HCT116 (cell line): ENCODE measurements at regions not wholly inside any gene's neighbourhood (a gene's known extent, or its start where the extent isn't known, plus 50 kb on each side); places are given as distances from the start of the nearest gene placed in this dataset.

ENCODE experiments used
- ATAC-seq: fragments of 200-7000 bp; cut with Tn5 transposase; 2 replicates; pipeline ENCODE4 v1.9.1; 2020; ENCODE audit warnings: mild to moderate bottlenecking, moderate library complexity
- BruUV-seq: library from RNA; stranded (reverse); fragments of 400-500 nt; replicated peaks from 2 replicates; lab custom pipeline; 2021; lab: Mats Ljungman, UMichigan
- CTCF ChIA-PET: fragments of 300-600 bp; sonication (Branson Sonifier 250); formaldehyde crosslinking; loops from one replicate; lab custom pipeline; 2021; ENCODE audit warnings: antibody characterized with exemption; lab: Charles Lee
- POLR2A ChIA-PET: fragments of 300-600, 350-600 bp; sonication (Branson Sonifier 250); formaldehyde crosslinking; loops from one replicate; lab custom pipeline; 2021; ENCODE audit warnings: antibody characterized with exemption; lab: Charles Lee
- RAD21 ChIA-PET, 2 experiments: fragments of 300-600 bp; sonication (Branson Sonifier 250); formaldehyde crosslinking; loops; one replicate each; lab custom pipeline; 2023; ENCODE audit warnings: low total read pairs in 2 of 2; ENCODE audit not compliant: uncharacterized antibody in 2 of 2, unreplicated experiment in 2 of 2, low non-redundant PET in 1 of 2; lab: Charles Lee
- DNase-seq: peaks from one replicate; pipeline ENCODE4 v3.0.0-alpha.2; 2010; ENCODE audit warnings: low read depth, low spot score
- H2AFZ ChIP-seq: fragments of 200-600 bp; shearing (Covaris generic), sonication (generic); 2 replicates; pipeline ENCODE4 v1.6.1; 2017; ENCODE audit warnings: low read depth, mixed run types, mixed read lengths, antibody characterized with exemption, low read length; ENCODE audit not compliant: poor library complexity, severe bottlenecking
- H3K27ac ChIP-seq: 2 replicates; pipeline ENCODE4 v1.5.1; 2012; ENCODE audit warnings: low read depth, low read length
- H3K27me3 ChIP-seq: fragments of 200-600 bp; sonication (generic); 2 replicates; pipeline ENCODE4 v1.6.1; 2016; ENCODE audit warnings: mixed run types, low read length, mixed read lengths; ENCODE audit not compliant: insufficient read depth
- H3K36me3 ChIP-seq, 2 experiments: fragments of 200-500 bp in 1 of 2; fragments of 200-600 bp in 1 of 2; sonication (Bioruptor generic) in 1 of 2; sonication (generic) in 1 of 2; 2 replicates each; pipeline versions ENCODE4 v1.5.1 to v1.6.1; 2014 to 2016; ENCODE audit warnings: low read length in 2 of 2, inconsistent platforms in 1 of 2, mixed read lengths in 1 of 2, mixed run types in 1 of 2; ENCODE audit not compliant: insufficient read depth in 2 of 2, control insufficient read depth in 1 of 2
- H3K4me1 ChIP-seq, 2 experiments: fragments of 200-600 bp in 1 of 2; sonication (generic) in 1 of 2; 2 replicates each; pipeline versions ENCODE4 v1.5.1 to v1.6.1; 2012 to 2017; ENCODE audit warnings: low read length in 2 of 2, inconsistent platforms in 1 of 2, mild to moderate bottlenecking in 1 of 2, mixed read lengths in 1 of 2, mixed run types in 1 of 2, moderate library complexity in 1 of 2; ENCODE audit not compliant: insufficient read depth in 2 of 2, control insufficient read depth in 1 of 2
- H3K4me2 ChIP-seq: fragments of 200-600 bp; sonication (generic); 2 replicates; pipeline ENCODE4 v1.6.1; 2017; ENCODE audit warnings: mixed run types, low read length, mixed read lengths
- H3K4me3 ChIP-seq, 2 experiments: fragments of 200-600 bp in 1 of 2; sonication (generic) in 1 of 2; replicated peaks in 1 of 2; 2 replicates each; pipeline ENCODE4 v1.5.1; 2011 to 2016; ENCODE audit warnings: low read length in 2 of 2, control low read depth in 1 of 2, low read depth in 1 of 2, mild to moderate bottlenecking in 1 of 2, mixed read lengths in 1 of 2, mixed run types in 1 of 2
- H3K79me2 ChIP-seq: fragments of 200-600 bp; sonication (generic); 2 replicates; pipeline ENCODE4 v1.6.1; 2017; ENCODE audit warnings: mild to moderate bottlenecking, mixed run types, low read length, moderate library complexity, mixed read lengths; ENCODE audit not compliant: insufficient read depth
- H3K9ac ChIP-seq: fragments of 200-600 bp; sonication (generic); 2 replicates; pipeline ENCODE4 v1.6.1; 2016; ENCODE audit warnings: low read length, mixed read lengths
- H3K9me2 ChIP-seq: fragments of 200-600 bp; sonication (generic), shearing (Covaris generic); 2 replicates; pipeline ENCODE4 v1.6.1; 2017; ENCODE audit warnings: mixed run types, mild to moderate bottlenecking, moderate library complexity; ENCODE audit not compliant: insufficient read depth
- H3K9me3 ChIP-seq, 2 experiments: fragments of 200-500 bp in 1 of 2; fragments of 200-600 bp in 1 of 2; sonication (Bioruptor generic) in 1 of 2; sonication (generic) in 1 of 2; 2 replicates each; pipeline ENCODE4 v1.6.1; 2014 to 2017; ENCODE audit warnings: low read length in 2 of 2, mixed read lengths in 2 of 2, inconsistent platforms in 1 of 2, low read depth in 1 of 2, mild to moderate bottlenecking in 1 of 2, mixed run types in 1 of 2, moderate library complexity in 1 of 2; ENCODE audit not compliant: control insufficient read depth in 1 of 2, insufficient read depth in 1 of 2
- H4K20me1 ChIP-seq: fragments of 200-600 bp; sonication (generic), shearing (Covaris generic); 2 replicates; pipeline ENCODE4 v1.6.1; 2017; ENCODE audit warnings: mixed run types, mild to moderate bottlenecking, moderate library complexity; ENCODE audit not compliant: insufficient read depth
- ATF3 ChIP-seq: IDR thresholded peaks from 2 replicates; pipeline ENCODE4 v1.6.1; 2012
- CEBPB ChIP-seq: IDR thresholded peaks from 2 replicates; pipeline ENCODE4 v1.6.1; 2012; ENCODE audit warnings: low read depth
- CTCF ChIP-seq, 3 experiments: fragments of 200-600 bp in 1 of 3; sonication (generic) in 1 of 3; IDR thresholded peaks in 2 of 3; conservative IDR thresholded peaks in 1 of 3; 2 replicates each; pipeline ENCODE4 v1.5.1; 2012 to 2017; ENCODE audit warnings: low read depth in 2 of 3, low read length in 2 of 3, antibody characterized with exemption in 1 of 3, borderline replicate concordance in 1 of 3, control low read depth in 1 of 3, mild to moderate bottlenecking in 1 of 3, mixed read lengths in 1 of 3, mixed run types in 1 of 3, moderate library complexity in 1 of 3; ENCODE audit not compliant: insufficient read depth in 1 of 3
- EGR1 ChIP-seq: IDR thresholded peaks from 2 replicates; pipeline ENCODE4 v1.6.1; 2012; ENCODE audit warnings: low read depth
- ELF1 ChIP-seq: IDR thresholded peaks from 2 replicates; pipeline ENCODE4 v1.6.1; 2012; ENCODE audit warnings: low read depth, borderline replicate concordance
- EZH2 ChIP-seq: fragments of 200-600 bp; sonication (generic); IDR thresholded peaks from 2 replicates; pipeline ENCODE4 v1.6.1; 2017; ENCODE audit warnings: antibody characterized with exemption, mixed run types
- EZH2phosphoT487 ChIP-seq: fragments of 200-600 bp; IDR thresholded peaks from 2 replicates; pipeline ENCODE4 v1.6.1; 2018; ENCODE audit warnings: antibody characterized with exemption, borderline replicate concordance
- FOSL1 ChIP-seq: IDR thresholded peaks from 2 replicates; pipeline ENCODE4 v1.6.1; 2012; ENCODE audit warnings: low read depth
- JUND ChIP-seq: IDR thresholded peaks from 2 replicates; pipeline ENCODE4 v1.6.1; 2012
- POLR2A ChIP-seq: IDR thresholded peaks from 2 replicates; pipeline ENCODE4 v1.7.0; 2011; ENCODE audit warnings: borderline replicate concordance; ENCODE audit not compliant: insufficient read depth, insufficient read length; ENCODE audit errors: extremely low read depth
- POLR2AphosphoS5 ChIP-seq: IDR thresholded peaks from 2 replicates; pipeline ENCODE4 v1.6.1; 2011; ENCODE audit warnings: mild to moderate bottlenecking, low read depth, low read length, moderate library complexity
- RAD21 ChIP-seq: IDR thresholded peaks from 2 replicates; pipeline ENCODE4 v1.6.1; 2012; ENCODE audit warnings: low read depth, mild to moderate bottlenecking
- REST ChIP-seq: IDR thresholded peaks from 2 replicates; pipeline ENCODE4 v1.6.1; 2012; ENCODE audit warnings: low read depth
- SIN3A ChIP-seq: IDR thresholded peaks from 2 replicates; pipeline ENCODE4 v1.6.1; 2012; ENCODE audit warnings: low read depth
- SP1 ChIP-seq: IDR thresholded peaks from 2 replicates; pipeline ENCODE4 v1.6.1; 2012; ENCODE audit warnings: low read depth
- SRF ChIP-seq: IDR thresholded peaks from 2 replicates; pipeline ENCODE4 v1.6.1; 2012; ENCODE audit warnings: low read depth
- YY1 ChIP-seq: IDR thresholded peaks from 2 replicates; pipeline ENCODE4 v1.6.1; 2011; ENCODE audit warnings: low read length, low read depth, moderate library complexity, mild to moderate bottlenecking; ENCODE audit not compliant: insufficient replicate concordance; ENCODE audit errors: extremely low read depth
- ZBTB33 ChIP-seq: IDR thresholded peaks from 2 replicates; pipeline ENCODE4 v1.6.1; 2011; ENCODE audit warnings: mild to moderate bottlenecking, low read length, moderate library complexity; ENCODE audit not compliant: insufficient replicate concordance; ENCODE audit errors: extremely low read depth
- ZNF274 ChIP-seq: fragments of 200-500 bp; sonication (Bioruptor generic); IDR thresholded peaks from 2 replicates; pipeline ENCODE4 v1.6.1; 2014; ENCODE audit warnings: mild to moderate bottlenecking, low read depth, low read length, inconsistent platforms
- intact Hi-C: fragments of 100-400 bp; cut with micrococcal nuclease; formaldehyde crosslinking; loops from 2 replicates; pipeline ENCODE4 v1.10.0; 2022

GRCh38 chr5:126081209-126081608 lies 342.0 kb upstream of the GRAMD2B start:
- no peak overlapping the region for H3K4me3 ChIP-seq
- no peak overlapping the region for H3K27ac ChIP-seq
- H3K4me1 ChIP-seq, result no peaks in the 10 kb centered on the region
- BruUV-seq, result no TSS peak
- H3K4me2 ChIP-seq, result no peak overlapping the region
- no peak overlapping the region for H3K9ac ChIP-seq
- DNase-seq (no peak), ATAC-seq (no peak)
- no peaks in the 10 kb centered on the region for H3K36me3 ChIP-seq
- no peaks in the 10 kb centered on the region for H3K79me2 ChIP-seq
- no peaks in the 10 kb centered on the region for H3K9me3 ChIP-seq
- POLR2A ChIA-PET, result no interaction called here
- H4K20me1 ChIP-seq, result no peaks in the 10 kb centered on the region
- H3K27me3 ChIP-seq, result no peaks in the 10 kb centered on the region
- CTCF ChIA-PET, result no interaction called here
- no peak overlapping the region for H2AFZ ChIP-seq
- no peak for TF ChIP-seq JUND
- TF ChIP-seq ZBTB33, result no peak
- no peak for TF ChIP-seq SRF
- TF ChIP-seq CEBPB, result no peak
- TF ChIP-seq YY1, result no peak
- TF ChIP-seq REST, result no peak
- TF ChIP-seq ATF3, result no peak
- TF ChIP-seq EZH2phosphoT487, result no peak
- no peak for TF ChIP-seq FOSL1
- no peak for TF ChIP-seq EGR1
- TF ChIP-seq ZNF274, result no peak
- no peak for TF ChIP-seq POLR2A
- no peak for TF ChIP-seq SIN3A
- no peak for TF ChIP-seq POLR2AphosphoS5
- TF ChIP-seq ELF1, result no peak
- no peak for TF ChIP-seq RAD21
- no peak for TF ChIP-seq SP1
- TF ChIP-seq EZH2, result no peak
- no peak for TF ChIP-seq CTCF (IDR thresholded peaks at IDR 0.05 in 2 of 3, conservative IDR thresholded peaks at IDR 0.05 in 1 of 3; ENCODE audit: borderline replicate concordance in 1 of 3, insufficient read depth in 1 of 3, low read depth in 2 of 3, low read length in 2 of 3)
- H3K9me2 ChIP-seq, result no peaks in the 10 kb centered on the region
- RAD21 ChIA-PET, result no interaction called here
- intact Hi-C loops, result no loop called here
